ENCODE measurements at regions not wholly inside any gene's neighbourhood (a gene's known extent, or its start where the extent isn't known, plus 50 kb on each side); places are given as distances from the start of the nearest gene placed in this dataset.

DNA sequence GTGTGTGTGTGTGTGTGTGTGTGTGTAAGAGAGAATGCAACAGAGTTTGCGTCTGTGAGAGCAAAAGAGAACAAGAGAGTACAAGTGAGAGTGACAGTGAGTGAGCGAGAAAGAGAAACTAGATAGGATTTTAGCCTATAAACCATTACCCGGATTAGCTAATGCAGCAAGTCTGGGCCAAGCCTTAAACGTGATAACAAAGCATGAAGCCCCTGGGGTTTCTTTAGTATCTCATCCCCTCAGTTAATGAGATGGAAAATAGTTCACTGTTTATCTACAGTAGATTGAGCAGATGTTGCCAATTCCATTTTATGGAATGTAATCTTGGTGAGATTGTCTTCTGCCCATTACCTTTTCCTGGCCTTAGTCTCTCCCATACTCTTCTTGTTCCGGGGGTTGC, 114.5 kb downstream of the MAT2B start:
- intact Hi-C loops (cut with micrococcal nuclease), result no loop called here
- TF ChIP-seq, protein P1, sequence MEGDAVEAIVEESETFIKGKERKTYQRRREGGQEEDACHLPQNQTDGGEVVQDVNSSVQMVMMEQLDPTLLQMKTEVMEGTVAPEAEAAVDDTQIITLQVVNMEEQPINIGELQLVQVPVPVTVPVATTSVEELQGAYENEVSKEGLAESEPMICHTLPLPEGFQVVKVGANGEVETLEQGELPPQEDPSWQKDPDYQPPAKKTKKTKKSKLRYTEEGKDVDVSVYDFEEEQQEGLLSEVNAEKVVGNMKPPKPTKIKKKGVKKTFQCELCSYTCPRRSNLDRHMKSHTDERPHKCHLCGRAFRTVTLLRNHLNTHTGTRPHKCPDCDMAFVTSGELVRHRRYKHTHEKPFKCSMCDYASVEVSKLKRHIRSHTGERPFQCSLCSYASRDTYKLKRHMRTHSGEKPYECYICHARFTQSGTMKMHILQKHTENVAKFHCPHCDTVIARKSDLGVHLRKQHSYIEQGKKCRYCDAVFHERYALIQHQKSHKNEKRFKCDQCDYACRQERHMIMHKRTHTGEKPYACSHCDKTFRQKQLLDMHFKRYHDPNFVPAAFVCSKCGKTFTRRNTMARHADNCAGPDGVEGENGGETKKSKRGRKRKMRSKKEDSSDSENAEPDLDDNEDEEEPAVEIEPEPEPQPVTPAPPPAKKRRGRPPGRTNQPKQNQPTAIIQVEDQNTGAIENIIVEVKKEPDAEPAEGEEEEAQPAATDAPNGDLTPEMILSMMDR (IDR thresholded peaks at IDR 0.05), result no peak
- Mint-ChIP-seq H3K4me1 (ENCODE audit: low read depth) (no peaks in the 10 kb centered on the region), H3K9me3 (no peaks in the 10 kb centered on the region), H3K27ac (no peak overlapping the region), H3K4me3 (no peak overlapping the region), H3K27me3 (no peaks in the 10 kb centered on the region), H3K36me3 (ENCODE audit: low read depth) (no peaks in the 10 kb centered on the region)
- DNase-seq, result no peak
- ChIA-PET CTCF (no interaction called here), POLR2A (no interaction called here)
- ATAC-seq, result no peak

DNA sequence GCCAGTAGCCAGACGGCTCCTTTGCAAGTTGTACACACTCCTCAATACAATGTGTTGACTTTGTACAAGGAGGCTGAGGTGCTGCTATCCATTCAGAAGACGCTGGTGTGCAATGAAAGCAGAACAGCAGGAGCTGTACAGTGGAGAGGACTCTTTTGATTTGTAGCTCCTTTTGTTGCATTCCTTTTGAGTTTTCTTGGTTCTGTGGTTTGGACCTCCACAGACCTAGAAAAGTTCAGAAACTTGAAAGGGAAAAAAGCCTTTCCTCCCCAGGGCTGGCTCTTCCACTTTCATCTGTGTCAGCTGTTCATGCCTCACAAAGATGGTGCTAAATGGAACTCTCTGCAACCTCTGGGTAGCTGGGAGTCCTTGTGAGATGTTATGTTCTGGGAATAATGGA, 117.4 kb downstream of the MAT2B start:
- no peaks in the 10 kb centered on the region for H3K4me1 Mint-ChIP-seq (ENCODE audit: low read depth)
- no peaks in the 10 kb centered on the region for H3K36me3 Mint-ChIP-seq (ENCODE audit: low read depth)
- H3K27me3 Mint-ChIP-seq, result no peaks in the 10 kb centered on the region
- TF ChIP-seq, protein P1 (IDR thresholded peaks at IDR 0.05), result no peak
- no peak overlapping the region for H3K4me3 Mint-ChIP-seq
- intact Hi-C loops (cut with micrococcal nuclease), result no loop called here
- no peaks in the 10 kb centered on the region for H3K9me3 Mint-ChIP-seq
- POLR2A ChIA-PET, result no interaction called here
- CTCF ChIA-PET, result no interaction called here
- no peak overlapping the region for H3K27ac Mint-ChIP-seq
- DNase-seq (no peak), ATAC-seq (no peak)

DNA sequence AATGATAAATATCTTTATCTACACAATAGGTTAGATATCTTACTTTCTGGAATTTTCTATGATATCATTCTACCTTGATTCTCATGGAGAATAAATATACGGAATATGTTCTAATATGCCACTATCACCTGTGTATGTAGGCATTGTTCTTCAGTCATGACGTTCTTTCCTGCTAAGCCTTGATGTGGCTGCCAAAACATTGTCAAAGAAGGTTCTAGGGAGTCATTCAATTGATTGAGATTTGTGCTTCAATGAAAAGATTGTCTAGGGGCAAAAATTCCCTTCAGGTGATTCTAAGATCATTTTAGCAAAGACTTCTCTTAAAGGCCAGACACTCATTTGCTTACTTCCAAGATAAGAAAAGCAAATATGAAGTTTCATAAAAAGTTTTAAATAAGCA, 118.1 kb downstream of the MAT2B start:
- no peak for ATAC-seq

DNA sequence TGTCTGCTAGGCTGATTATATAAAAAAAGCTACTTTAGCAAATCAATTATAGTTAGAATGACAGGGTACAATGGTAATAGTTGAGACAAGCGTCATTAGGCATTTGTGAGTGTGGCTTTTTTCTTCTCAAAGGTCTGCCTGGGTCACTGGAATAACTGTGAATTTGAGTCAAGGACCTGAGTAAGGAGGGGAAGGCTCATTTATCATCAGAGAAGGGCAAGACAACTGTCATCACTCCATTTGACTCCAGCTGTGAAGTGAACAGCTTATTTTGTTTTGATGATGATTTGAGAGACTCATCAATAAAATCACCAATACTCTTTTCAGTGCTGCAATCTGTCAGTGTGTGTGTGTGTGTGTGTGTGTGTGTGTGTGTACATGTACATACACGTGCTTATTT, 118.6 kb downstream of the MAT2B start:
- intact Hi-C loops (cut with micrococcal nuclease), result no loop called here
- H3K27ac Mint-ChIP-seq, result no peak overlapping the region
- CTCF ChIA-PET, result no interaction called here

More for the DNA sequence above, 118.1 kb downstream of the MAT2B start:
- ChIA-PET POLR2A (no interaction called here), CTCF (no interaction called here)
- Mint-ChIP-seq H3K27me3 (no peaks in the 10 kb centered on the region), H3K27ac (no peak overlapping the region), H3K36me3 (ENCODE audit: low read depth) (no peaks in the 10 kb centered on the region), H3K4me3 (no peak overlapping the region), H3K9me3 (no peaks in the 10 kb centered on the region), H3K4me1 (ENCODE audit: low read depth) (no peaks in the 10 kb centered on the region)
- intact Hi-C loops (cut with micrococcal nuclease), result no loop called here
- DNase-seq, result no peak
- TF ChIP-seq, protein P1 (IDR thresholded peaks at IDR 0.05), result no peak

DNA sequence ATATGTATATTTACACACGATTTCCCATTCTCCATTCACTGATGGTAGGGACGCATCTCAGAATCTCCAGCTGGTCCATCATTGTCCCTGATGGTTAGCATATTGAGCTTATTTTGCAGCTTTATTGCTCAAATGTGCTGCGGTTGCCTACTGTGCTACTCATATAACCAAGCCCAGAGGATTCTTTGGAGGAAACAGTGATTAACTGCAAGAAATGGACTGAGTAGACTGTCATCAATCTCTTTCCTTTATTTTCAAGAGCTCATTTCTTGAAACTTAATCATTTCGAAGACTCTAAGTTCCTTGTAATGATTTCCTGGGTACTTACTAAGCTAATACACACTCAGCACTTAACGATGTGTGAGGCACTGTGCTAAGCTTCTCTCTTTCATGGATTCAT, 119.0 kb downstream of the MAT2B start:
- no peak overlapping the region for H3K4me3 Mint-ChIP-seq
- CTCF ChIA-PET, result no interaction called here
- POLR2A ChIA-PET, result no interaction called here
- no peak overlapping the region for H3K27ac Mint-ChIP-seq
- DNase-seq (no peak), ATAC-seq (no peak)
- TF ChIP-seq, protein P1 (IDR thresholded peaks at IDR 0.05), result no peak
- no peaks in the 10 kb centered on the region for H3K4me1 Mint-ChIP-seq (ENCODE audit: low read depth)
- intact Hi-C loops (cut with micrococcal nuclease), result no loop called here
- no peaks in the 10 kb centered on the region for H3K9me3 Mint-ChIP-seq
- H3K36me3 Mint-ChIP-seq (ENCODE audit: low read depth), result no peaks in the 10 kb centered on the region
- H3K27me3 Mint-ChIP-seq, result no peaks in the 10 kb centered on the region

More for the DNA sequence above, 118.6 kb downstream of the MAT2B start:
- POLR2A ChIA-PET, result no interaction called here
- Mint-ChIP-seq H3K27me3 (no peaks in the 10 kb centered on the region), H3K4me1 (ENCODE audit: low read depth) (no peaks in the 10 kb centered on the region), H3K36me3 (ENCODE audit: low read depth) (no peaks in the 10 kb centered on the region), H3K9me3 (no peaks in the 10 kb centered on the region), H3K4me3 (no peak overlapping the region)
- DNase-seq (no peak), ATAC-seq (no peak)
- TF ChIP-seq, protein P1 (IDR thresholded peaks at IDR 0.05), result no peak

Data from activated CD8-positive, alpha-beta T cell treated with anti-CD3 and anti-CD28 coated beads for 36 hours (primary cell).